ENCODE measurements at regions not wholly inside any gene's neighbourhood (a gene's known extent, or its start where the extent isn't known, plus 50 kb on each side); places are given as distances from the start of the nearest gene placed in this dataset.

DNA sequence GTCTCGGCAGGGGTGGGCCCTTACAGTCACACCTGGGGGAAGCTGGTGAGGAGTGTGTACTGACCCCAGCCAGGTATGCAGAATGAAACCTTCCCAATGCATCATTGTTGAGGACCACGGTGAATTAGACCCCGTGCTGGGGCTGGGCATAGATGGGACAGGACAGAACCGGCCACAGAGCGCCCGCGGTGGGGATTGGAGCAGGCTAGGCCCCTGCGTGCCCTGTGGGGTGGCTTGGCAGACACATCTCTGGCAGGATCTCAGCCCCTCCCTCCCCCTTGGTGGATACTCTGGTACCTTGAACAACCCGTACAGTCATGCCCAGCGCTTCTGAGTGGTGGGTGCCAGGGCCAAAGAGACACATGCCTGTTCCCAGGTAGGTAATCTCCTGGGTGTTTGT, 200.6 kb downstream of the TEX29 start:
- H3K27ac ChIP-seq = no peak overlapping the region
- TF ChIP-seq, protein P1, sequence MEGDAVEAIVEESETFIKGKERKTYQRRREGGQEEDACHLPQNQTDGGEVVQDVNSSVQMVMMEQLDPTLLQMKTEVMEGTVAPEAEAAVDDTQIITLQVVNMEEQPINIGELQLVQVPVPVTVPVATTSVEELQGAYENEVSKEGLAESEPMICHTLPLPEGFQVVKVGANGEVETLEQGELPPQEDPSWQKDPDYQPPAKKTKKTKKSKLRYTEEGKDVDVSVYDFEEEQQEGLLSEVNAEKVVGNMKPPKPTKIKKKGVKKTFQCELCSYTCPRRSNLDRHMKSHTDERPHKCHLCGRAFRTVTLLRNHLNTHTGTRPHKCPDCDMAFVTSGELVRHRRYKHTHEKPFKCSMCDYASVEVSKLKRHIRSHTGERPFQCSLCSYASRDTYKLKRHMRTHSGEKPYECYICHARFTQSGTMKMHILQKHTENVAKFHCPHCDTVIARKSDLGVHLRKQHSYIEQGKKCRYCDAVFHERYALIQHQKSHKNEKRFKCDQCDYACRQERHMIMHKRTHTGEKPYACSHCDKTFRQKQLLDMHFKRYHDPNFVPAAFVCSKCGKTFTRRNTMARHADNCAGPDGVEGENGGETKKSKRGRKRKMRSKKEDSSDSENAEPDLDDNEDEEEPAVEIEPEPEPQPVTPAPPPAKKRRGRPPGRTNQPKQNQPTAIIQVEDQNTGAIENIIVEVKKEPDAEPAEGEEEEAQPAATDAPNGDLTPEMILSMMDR (IDR thresholded peaks at IDR 0.05) = no peak
- TF ChIP-seq ZFX (IDR thresholded peaks at IDR 0.05; ENCODE audit: borderline replicate concordance) = no peak

DNA sequence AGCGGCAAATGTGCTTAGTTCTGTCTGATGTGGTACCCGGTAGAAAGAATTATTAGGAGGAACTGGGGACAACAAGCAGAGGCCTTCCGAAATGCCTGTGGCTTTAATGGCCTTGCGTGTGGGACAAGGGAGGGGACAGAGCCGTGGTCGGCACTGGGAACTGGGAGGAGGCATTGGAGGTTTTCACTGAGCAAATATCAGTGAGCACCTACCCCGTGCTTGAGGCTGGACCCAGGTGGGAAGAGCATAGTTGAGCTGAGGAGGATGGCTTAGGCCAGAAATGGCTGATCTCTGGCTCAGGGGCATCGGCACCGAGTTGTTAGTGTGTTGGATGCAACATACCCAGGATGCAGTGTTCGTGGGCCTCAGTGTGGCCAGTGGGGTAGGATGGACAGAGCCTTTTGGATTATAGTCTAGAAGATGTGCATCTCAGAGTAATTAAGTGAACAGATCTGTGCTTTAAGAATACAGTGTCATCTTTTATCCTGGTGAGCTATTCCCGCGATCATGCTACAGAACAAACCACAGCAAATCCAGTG, 201.3 kb downstream of the TEX29 start:
- TF ChIP-seq, protein P1 (IDR thresholded peaks at IDR 0.05) = no peak
- no peak for TF ChIP-seq ZFX (IDR thresholded peaks at IDR 0.05; ENCODE audit: borderline replicate concordance)
- no peak overlapping the region for H3K27ac ChIP-seq

DNA sequence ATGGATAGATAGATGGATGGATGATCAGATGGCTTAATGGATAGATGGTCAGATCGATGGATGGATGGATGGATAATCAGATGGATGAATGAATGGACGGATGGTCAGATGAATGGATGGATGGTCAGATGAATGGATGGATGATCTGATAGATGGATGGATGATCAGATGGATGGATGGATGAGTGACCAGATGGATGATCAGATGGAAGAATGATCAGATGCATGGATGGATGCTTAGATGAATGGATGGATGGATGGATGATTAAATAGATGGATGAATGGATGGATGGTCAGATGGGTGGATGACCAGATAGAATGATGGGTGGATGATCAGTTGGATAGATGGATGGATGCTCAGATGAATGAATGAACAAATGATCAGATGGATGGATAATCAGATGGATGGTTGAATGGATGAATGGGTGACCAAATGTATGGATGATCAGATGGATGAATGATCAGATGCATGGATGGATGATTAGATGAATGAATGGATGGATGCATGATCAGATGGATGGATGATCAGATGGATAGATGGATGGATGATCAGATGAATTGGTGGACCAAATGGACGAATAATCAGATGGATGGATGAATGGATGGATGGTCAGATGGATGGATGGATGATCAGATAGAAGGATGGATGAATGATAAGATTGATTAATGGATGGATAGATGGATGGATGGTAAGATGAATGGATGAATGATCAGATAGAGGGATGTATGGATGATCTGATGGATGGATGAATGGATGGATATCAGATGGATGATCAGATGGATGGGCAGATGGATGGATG, 205.1 kb downstream of the TEX29 start:
- no peak for TF ChIP-seq ZFX (IDR thresholded peaks at IDR 0.05; ENCODE audit: borderline replicate concordance)
- TF ChIP-seq, protein P1 (IDR thresholded peaks at IDR 0.05) = no peak
- no peak overlapping the region for H3K27ac ChIP-seq

DNA sequence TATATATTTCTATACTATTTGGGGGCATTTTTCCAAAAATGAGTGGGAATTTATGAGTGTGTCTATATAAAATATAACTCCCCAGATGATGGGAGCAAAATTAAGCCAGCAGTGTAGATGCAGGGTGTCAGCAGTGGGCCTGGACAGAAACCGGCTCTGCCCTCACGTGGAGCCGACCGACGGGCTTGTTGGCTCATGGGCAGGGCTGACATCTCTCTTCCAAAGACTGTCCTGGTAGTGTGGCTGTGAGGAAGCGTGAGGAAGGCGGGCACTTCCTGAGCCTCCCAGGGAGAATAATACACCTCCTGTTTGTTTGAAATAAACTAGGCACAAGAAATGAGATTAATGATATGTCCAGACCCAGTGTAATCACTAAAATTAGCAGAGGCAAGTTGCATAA, 206.5 kb downstream of the TEX29 start:
- TF ChIP-seq, protein P1 (IDR thresholded peaks at IDR 0.05) = no peak
- no peak for TF ChIP-seq ZFX (IDR thresholded peaks at IDR 0.05; ENCODE audit: borderline replicate concordance)
- H3K27ac ChIP-seq = no peak overlapping the region

DNA sequence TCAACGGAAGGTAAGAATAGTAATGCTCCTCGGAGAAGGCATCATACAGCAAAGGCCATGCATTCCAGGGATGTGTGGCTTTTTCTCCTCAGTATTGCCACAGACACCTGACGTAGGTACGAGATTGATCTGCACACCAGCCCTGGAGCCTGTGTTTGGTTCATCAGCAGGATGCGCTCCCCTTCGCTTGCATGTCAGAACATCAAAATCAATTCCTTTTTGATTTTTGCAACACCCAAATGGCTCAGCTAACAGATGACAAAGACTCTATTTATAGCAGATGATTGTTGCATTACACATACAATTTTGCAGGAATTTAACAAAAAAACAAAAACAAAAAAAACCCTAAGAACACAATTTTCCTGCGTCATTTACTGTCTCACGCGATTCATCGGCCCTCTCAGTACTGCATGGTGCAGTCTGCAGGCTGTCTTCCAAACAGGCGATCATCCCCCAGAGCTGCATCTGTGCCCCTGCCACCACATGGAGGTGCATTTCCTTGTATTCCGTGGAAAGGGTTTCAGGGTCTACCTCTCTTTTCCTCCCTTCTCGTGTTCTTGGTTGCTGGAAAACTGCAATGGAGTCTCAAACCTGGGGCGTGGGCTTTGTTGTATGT, 207.3 kb downstream of the TEX29 start:
- TF ChIP-seq ZFX (IDR thresholded peaks at IDR 0.05; ENCODE audit: borderline replicate concordance) = no peak
- TF ChIP-seq, protein P1 (IDR thresholded peaks at IDR 0.05) = no peak
- no peak overlapping the region for H3K27ac ChIP-seq

DNA sequence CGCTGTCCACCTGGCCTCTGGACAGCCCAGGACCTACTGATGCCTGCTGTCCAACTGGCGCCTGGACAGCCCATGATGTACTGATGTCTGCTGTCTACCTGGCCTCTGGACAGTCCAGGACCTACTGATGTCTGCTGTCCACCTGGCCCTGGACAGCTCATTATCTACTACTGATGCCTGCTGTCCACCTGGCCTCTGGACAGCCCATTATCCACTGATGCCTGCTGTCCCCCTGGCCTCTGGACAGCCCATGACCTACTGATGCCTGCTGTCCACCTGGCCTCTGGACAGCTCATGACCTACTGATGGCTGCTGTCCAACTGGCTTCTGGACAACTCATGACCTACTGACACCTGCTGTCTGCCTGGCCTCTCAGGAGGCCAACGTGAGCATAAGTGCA, 208.1 kb downstream of the TEX29 start:
- no peak overlapping the region for H3K27ac ChIP-seq
- no peak for TF ChIP-seq ZFX (IDR thresholded peaks at IDR 0.05; ENCODE audit: borderline replicate concordance)
- TF ChIP-seq, protein P1 (IDR thresholded peaks at IDR 0.05) = no peak
